Activated CD4-positive, alpha-beta T cell treated with anti-CD3 and anti-CD28 coated beads for 24 hours (primary cell): ENCODE measurements at regions not wholly inside any gene's neighbourhood (a gene's known extent, or its start where the extent isn't known, plus 50 kb on each side); places are given as distances from the start of the nearest gene placed in this dataset.
"Not testable (repeated sequence)": the region's sequence is repeated elsewhere in the genome, so short reads cannot be mapped to it uniquely, and the experiment has no call there.

ENCODE experiments used
- DNase-seq, 2 donors: peaks; one replicate each; pipeline ENCODE4 v3.0.0-alpha.2; 2020; ENCODE audit warnings: low read depth in 2 of 2

GRCh38 chr1:187630653-187631380, 802.1 kb downstream of the PLA2G4A start:
- DNase-seq, result no peak

- DNase-seq, result no peak
Measured at GRCh38 chr1:187631381-187631675, 802.6 kb downstream of the PLA2G4A start.

GRCh38 chr1:187631984-187632383, 803.2 kb downstream of the PLA2G4A start:
- DNase-seq, result no peak

GRCh38 chr1:187634940-187635339, 806.2 kb downstream of the PLA2G4A start:
- DNase-seq, result no peak

- no peak for DNase-seq
Measured at GRCh38 chr1:187638733-187639434, 810.1 kb downstream of the PLA2G4A start.

GRCh38 chr1:187641015-187641414, 812.3 kb downstream of the PLA2G4A start:
- DNase-seq, result no peak

GRCh38 chr1:187641463-187641862, 812.7 kb downstream of the PLA2G4A start:
- no peak for DNase-seq

GRCh38 chr1:187641907-187642306, 813.2 kb downstream of the PLA2G4A start:
- DNase-seq, result no peak

GRCh38 chr1:187645651-187646050, 816.9 kb downstream of the PLA2G4A start:
- no peak for DNase-seq

GRCh38 chr1:187646536-187647107, 817.9 kb downstream of the PLA2G4A start:
- no peak for DNase-seq

GRCh38 chr1:187648091-187648490, 819.3 kb downstream of the PLA2G4A start:
- no peak for DNase-seq

GRCh38 chr1:187654635-187655034, 825.9 kb downstream of the PLA2G4A start:
- DNase-seq, result no peak

- DNase-seq, result no peak
Measured at GRCh38 chr1:187655104-187655503, 826.4 kb downstream of the PLA2G4A start.

- no peak for DNase-seq
Measured at GRCh38 chr1:187665483-187665882, 836.7 kb downstream of the PLA2G4A start.

GRCh38 chr1:187680823-187681222, 852.1 kb downstream of the PLA2G4A start:
- no peak for DNase-seq

GRCh38 chr1:187682112-187682511, 853.4 kb downstream of the PLA2G4A start:
- DNase-seq, result no peak

- DNase-seq, result no peak
Measured at GRCh38 chr1:187685333-187685732, 856.6 kb downstream of the PLA2G4A start.

- no peak for DNase-seq
Measured at GRCh38 chr1:187689129-187689528, 860.4 kb downstream of the PLA2G4A start.

- no peak for DNase-seq
Measured at GRCh38 chr1:187691439-187691838, 862.7 kb downstream of the PLA2G4A start.

GRCh38 chr1:187692799-187693198, 864.0 kb downstream of the PLA2G4A start:
- DNase-seq, result no peak

GRCh38 chr1:187696073-187696472, 867.3 kb downstream of the PLA2G4A start:
- DNase-seq, result no peak

- not testable (repeated sequence) for DNase-seq
Measured at GRCh38 chr1:187703138-187704130, 874.7 kb downstream of the PLA2G4A start.
